ENCODE measurements at regions not wholly inside any gene's neighbourhood (a gene's known extent, or its start where the extent isn't known, plus 50 kb on each side); places are given as distances from the start of the nearest gene placed in this dataset.

DNA sequence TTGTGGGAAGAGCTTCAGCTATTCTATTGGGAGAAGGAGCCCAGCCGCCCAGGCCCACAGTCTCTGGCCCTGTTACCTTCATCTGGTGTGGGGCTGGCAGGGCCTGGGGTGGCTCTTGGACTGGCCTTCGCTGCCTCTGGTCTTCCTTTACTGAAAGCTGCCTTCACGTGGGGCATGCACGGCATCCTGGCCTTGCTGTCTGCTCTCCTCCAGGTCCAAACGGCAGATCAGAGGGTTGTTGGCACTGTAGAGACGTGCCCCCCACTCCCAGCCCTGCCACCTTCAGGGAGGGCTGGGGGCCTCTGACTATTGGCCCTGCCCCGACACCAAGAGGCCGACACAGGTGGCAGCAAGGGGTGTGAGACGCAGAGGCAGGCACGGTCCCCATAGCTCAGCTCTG, 291.3 kb upstream of the IRX1 start:
- Histone ChIP-seq H3K9me2 (no peaks in the 10 kb centered on the region), H3K79me2 (ENCODE audit: insufficient read depth) (no peaks in the 10 kb centered on the region), H3K27me3 (ENCODE audit: insufficient read depth) (no peaks in the 10 kb centered on the region; the same call in 1 of the 2 replicates), H2AFZ (ENCODE audit: low read depth) (no peak overlapping the region), H3K9ac (no peak overlapping the region), H3K9me3 (no peaks in the 10 kb centered on the region), H3K4me1 (ENCODE audit: control insufficient read depth in 1 of 2, insufficient read depth in 2 of 2, low read depth in 1 of 2, low read length in 1 of 2) (no peaks in the 10 kb centered on the region), H4K20me1 (ENCODE audit: insufficient read depth) (no peaks in the 10 kb centered on the region), H3K36me3 (replicated peaks in 1 of 2; ENCODE audit: control insufficient read depth in 1 of 2, insufficient read depth in 2 of 2, low read length in 1 of 2) (no peaks in the 10 kb centered on the region), H3F3A (replicated peaks; ENCODE audit: insufficient read depth) (peaks cover 7% of the 10 kb centered on the region), H3K4me3 (ENCODE audit: low read depth in 2 of 2, low read length in 1 of 2) (no peak overlapping the region), H3K27ac (ENCODE audit: low read depth in 2 of 2, low read length in 1 of 2) (no peak overlapping the region), H3K4me2 (no peak overlapping the region)
- CTCF ChIA-PET = no interaction called here
- WGBS (ENCODE audit: low lambda C conversion rate) = 3% methylated on average over 6 of the region's 10 CpGs
- POLR2A ChIA-PET = no interaction called here
- TF ChIP-seq EZH2phosphoT487 (IDR thresholded peaks at IDR 0.05; ENCODE audit: borderline replicate concordance, low read depth) (no peak), SIN3A (IDR thresholded peaks at IDR 0.05; ENCODE audit: borderline replicate concordance, low read depth, low read length) (no peak), RCOR1 (IDR thresholded peaks at IDR 0.05; ENCODE audit: low read length) (no peak), MEF2A (IDR thresholded peaks at IDR 0.05; ENCODE audit: borderline replicate concordance, low read depth) (no peak)
- TF ChIP-seq, protein P1, sequence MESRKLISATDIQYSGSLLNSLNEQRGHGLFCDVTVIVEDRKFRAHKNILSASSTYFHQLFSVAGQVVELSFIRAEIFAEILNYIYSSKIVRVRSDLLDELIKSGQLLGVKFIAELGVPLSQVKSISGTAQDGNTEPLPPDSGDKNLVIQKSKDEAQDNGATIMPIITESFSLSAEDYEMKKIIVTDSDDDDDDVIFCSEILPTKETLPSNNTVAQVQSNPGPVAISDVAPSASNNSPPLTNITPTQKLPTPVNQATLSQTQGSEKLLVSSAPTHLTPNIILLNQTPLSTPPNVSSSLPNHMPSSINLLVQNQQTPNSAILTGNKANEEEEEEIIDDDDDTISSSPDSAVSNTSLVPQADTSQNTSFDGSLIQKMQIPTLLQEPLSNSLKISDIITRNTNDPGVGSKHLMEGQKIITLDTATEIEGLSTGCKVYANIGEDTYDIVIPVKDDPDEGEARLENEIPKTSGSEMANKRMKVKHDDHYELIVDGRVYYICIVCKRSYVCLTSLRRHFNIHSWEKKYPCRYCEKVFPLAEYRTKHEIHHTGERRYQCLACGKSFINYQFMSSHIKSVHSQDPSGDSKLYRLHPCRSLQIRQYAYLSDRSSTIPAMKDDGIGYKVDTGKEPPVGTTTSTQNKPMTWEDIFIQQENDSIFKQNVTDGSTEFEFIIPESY (IDR thresholded peaks at IDR 0.05; ENCODE audit: borderline replicate concordance, low read depth) = no peak
- DNase-seq = no peak

- Histone ChIP-seq H3K4me2 (no peak overlapping the region; the same call in 1 of the 2 replicates), H3K4me1 (ENCODE audit: control insufficient read depth in 1 of 2, insufficient read depth in 2 of 2, low read depth in 1 of 2, low read length in 1 of 2) (no peaks in the 10 kb centered on the region), H3K9ac (no peak overlapping the region), H3K79me2 (ENCODE audit: insufficient read depth) (no peaks in the 10 kb centered on the region), H3F3A (replicated peaks; ENCODE audit: insufficient read depth) (peaks cover 7% of the 10 kb centered on the region), H3K9me2 (no peaks in the 10 kb centered on the region), H2AFZ (ENCODE audit: low read depth) (no peak overlapping the region), H3K9me3 (no peaks in the 10 kb centered on the region), H3K27me3 (ENCODE audit: insufficient read depth) (no peaks in the 10 kb centered on the region; the same call in 1 of the 2 replicates), H3K4me3 (ENCODE audit: low read depth in 2 of 2, low read length in 1 of 2) (no peak overlapping the region), H4K20me1 (ENCODE audit: insufficient read depth) (no peaks in the 10 kb centered on the region), H3K27ac (ENCODE audit: low read depth in 2 of 2, low read length in 1 of 2) (no peak overlapping the region), H3K36me3 (replicated peaks in 1 of 2; ENCODE audit: control insufficient read depth in 1 of 2, insufficient read depth in 2 of 2, low read length in 1 of 2) (no peaks in the 10 kb centered on the region)
- TF ChIP-seq USF1 (IDR thresholded peaks at IDR 0.05; ENCODE audit: borderline replicate concordance, low read depth) (no peak), RXRA (IDR thresholded peaks at IDR 0.05; ENCODE audit: borderline replicate concordance, low read depth) (no peak), GABPA (IDR thresholded peaks at IDR 0.05; ENCODE audit: low read depth) (no peak), CHD2 (IDR thresholded peaks at IDR 0.05; ENCODE audit: low read length, partially characterized antibody) (no peak), TEAD4 (IDR thresholded peaks at IDR 0.05; ENCODE audit: borderline replicate concordance, insufficient read depth) (no peak), RCOR1 (IDR thresholded peaks at IDR 0.05; ENCODE audit: low read length) (no peak), JUND (IDR thresholded peaks at IDR 0.05) (no peak), TAF1 (IDR thresholded peaks at IDR 0.05; ENCODE audit: borderline replicate concordance, low read depth, low read length) (no peak)
- TF ChIP-seq, protein P2, sequence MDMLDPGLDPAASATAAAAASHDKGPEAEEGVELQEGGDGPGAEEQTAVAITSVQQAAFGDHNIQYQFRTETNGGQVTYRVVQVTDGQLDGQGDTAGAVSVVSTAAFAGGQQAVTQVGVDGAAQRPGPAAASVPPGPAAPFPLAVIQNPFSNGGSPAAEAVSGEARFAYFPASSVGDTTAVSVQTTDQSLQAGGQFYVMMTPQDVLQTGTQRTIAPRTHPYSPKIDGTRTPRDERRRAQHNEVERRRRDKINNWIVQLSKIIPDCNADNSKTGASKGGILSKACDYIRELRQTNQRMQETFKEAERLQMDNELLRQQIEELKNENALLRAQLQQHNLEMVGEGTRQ (IDR thresholded peaks at IDR 0.05; ENCODE audit: borderline replicate concordance, low read depth, low read length) = no peak
- TF ChIP-seq, protein P3, sequence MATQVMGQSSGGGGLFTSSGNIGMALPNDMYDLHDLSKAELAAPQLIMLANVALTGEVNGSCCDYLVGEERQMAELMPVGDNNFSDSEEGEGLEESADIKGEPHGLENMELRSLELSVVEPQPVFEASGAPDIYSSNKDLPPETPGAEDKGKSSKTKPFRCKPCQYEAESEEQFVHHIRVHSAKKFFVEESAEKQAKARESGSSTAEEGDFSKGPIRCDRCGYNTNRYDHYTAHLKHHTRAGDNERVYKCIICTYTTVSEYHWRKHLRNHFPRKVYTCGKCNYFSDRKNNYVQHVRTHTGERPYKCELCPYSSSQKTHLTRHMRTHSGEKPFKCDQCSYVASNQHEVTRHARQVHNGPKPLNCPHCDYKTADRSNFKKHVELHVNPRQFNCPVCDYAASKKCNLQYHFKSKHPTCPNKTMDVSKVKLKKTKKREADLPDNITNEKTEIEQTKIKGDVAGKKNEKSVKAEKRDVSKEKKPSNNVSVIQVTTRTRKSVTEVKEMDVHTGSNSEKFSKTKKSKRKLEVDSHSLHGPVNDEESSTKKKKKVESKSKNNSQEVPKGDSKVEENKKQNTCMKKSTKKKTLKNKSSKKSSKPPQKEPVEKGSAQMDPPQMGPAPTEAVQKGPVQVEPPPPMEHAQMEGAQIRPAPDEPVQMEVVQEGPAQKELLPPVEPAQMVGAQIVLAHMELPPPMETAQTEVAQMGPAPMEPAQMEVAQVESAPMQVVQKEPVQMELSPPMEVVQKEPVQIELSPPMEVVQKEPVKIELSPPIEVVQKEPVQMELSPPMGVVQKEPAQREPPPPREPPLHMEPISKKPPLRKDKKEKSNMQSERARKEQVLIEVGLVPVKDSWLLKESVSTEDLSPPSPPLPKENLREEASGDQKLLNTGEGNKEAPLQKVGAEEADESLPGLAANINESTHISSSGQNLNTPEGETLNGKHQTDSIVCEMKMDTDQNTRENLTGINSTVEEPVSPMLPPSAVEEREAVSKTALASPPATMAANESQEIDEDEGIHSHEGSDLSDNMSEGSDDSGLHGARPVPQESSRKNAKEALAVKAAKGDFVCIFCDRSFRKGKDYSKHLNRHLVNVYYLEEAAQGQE (IDR thresholded peaks at IDR 0.05; ENCODE audit: low read depth, low read length) = no peak
- TF ChIP-seq, protein P1 (IDR thresholded peaks at IDR 0.05; ENCODE audit: borderline replicate concordance, low read depth) = no peak
- ChIA-PET CTCF (no interaction called here), POLR2A (no interaction called here)
- DNase-seq = no peak
- 4% methylated on average over 3 of the region's 3 CpGs for WGBS (ENCODE audit: low lambda C conversion rate)
Observed at GRCh38 chr5:3303777-3304176, 291.9 kb upstream of the IRX1 start.
